Prostate gland (tissue), 2 donors: ENCODE measurements at regions not wholly inside any gene's neighbourhood (a gene's known extent, or its start where the extent isn't known, plus 50 kb on each side); places are given as distances from the start of the nearest gene placed in this dataset.

Experiments
- CTCF ChIP-seq, 4 experiments: fragments of 200-600 bp in 2 of 4; fragments of 450-650 bp in 2 of 4; sonication (generic) in 2 of 4; IDR thresholded peaks; 1 replicate in 3 of 4; 2 replicates in 1 of 4; pipeline ENCODE4 v1.5.1; 2016 to 2019; ENCODE audit warnings: antibody characterized with exemption in 4 of 4, mild to moderate bottlenecking in 2 of 4, moderate library complexity in 2 of 4
- POLR2A ChIP-seq: fragments of 450-650 bp; IDR thresholded peaks from one replicate; pipeline ENCODE4 v1.6.1; 2016; ENCODE audit warnings: antibody characterized with exemption, mild to moderate bottlenecking
- POLR2AphosphoS5 ChIP-seq: sonication (generic); formaldehyde crosslinking; IDR thresholded peaks from one replicate; pipeline ENCODE4 v1.6.1; 2017; ENCODE audit warnings: antibody characterized with exemption

GRCh38 chr16:54576785-54577184, 290.2 kb upstream of the IRX3 start:
- no peak for TF ChIP-seq CTCF (IDR thresholded peaks at IDR 0.05)
- no peak for TF ChIP-seq POLR2A
- no peak for TF ChIP-seq POLR2AphosphoS5
